Panc1 (cell line): ENCODE measurements at regions not wholly inside any gene's neighbourhood (a gene's known extent, or its start where the extent isn't known, plus 50 kb on each side); places are given as distances from the start of the nearest gene placed in this dataset.

Experiments used
- CTCF ChIP-seq: fragments of 450-650 bp; IDR thresholded peaks from 2 replicates; pipeline ENCODE4 v1.5.1; 2017; ENCODE audit warnings: mild to moderate bottlenecking
- POLR2AphosphoS5 ChIP-seq: IDR thresholded peaks from 2 replicates; pipeline ENCODE4 v1.6.1; 2012; ENCODE audit warnings: mild to moderate bottlenecking, low read depth, low read length, moderate library complexity
- REST ChIP-seq, 2 experiments: IDR thresholded peaks; 2 replicates each; pipeline ENCODE4 v1.6.1; 2011 to 2012; ENCODE audit warnings: low read depth in 2 of 2, control low read depth in 1 of 2, low read length in 1 of 2, mild to moderate bottlenecking in 1 of 2, moderate library complexity in 1 of 2; ENCODE audit not compliant: insufficient read depth in 1 of 2
- SIN3A ChIP-seq: IDR thresholded peaks from 2 replicates; pipeline ENCODE4 v1.6.1; 2012; ENCODE audit warnings: low read depth, mild to moderate bottlenecking, low read length, moderate library complexity, borderline replicate concordance; ENCODE audit not compliant: insufficient read depth

DNA sequence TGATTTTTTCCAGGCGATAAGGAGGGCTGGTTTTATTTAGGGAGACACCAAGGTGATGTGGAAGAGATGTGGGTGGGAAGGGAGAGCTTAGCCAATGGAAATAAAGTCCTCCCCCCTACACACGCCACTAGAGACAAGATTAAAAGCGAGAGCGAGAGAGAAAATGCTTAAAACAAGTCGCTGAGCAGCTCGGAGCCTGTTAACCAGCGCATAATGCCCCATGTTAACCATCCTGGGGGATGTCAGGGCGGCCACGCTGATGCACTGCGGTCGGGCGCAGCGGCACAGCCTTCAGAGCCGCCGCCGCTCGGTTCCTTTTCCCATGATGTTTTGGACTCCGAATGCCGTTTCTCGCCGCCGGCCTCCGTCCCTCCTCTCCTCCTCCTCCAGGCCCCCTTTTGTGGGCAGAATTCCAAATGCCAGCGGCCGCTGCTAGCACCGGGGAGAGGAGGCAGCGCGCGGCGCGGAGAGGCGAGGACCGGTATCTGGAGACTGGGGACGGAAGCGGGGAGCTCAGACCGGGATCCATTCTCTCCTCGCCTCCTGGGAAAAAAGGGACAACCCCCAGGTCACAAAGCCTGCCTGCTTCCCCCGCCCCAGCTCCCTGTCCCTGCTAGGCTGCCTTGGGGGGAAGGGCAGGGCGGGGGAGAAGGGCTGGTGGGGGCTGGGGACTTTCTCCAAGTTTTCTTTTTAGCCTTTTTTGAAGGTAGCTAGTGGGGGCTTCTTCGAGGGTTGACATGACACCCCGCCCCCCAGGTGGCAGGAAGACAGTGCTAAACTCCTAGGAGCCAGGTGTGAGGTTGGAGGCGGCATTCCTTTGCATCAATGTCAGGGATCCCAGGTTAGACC is 98.1 kb upstream of the CCL2 start:
- TF ChIP-seq POLR2AphosphoS5, result no peak
- no peak for TF ChIP-seq SIN3A
- no peak for TF ChIP-seq CTCF
- TF ChIP-seq REST (IDR thresholded peaks at IDR 0.05; ENCODE audit: insufficient read depth in 1 of 2, low read depth in 2 of 2, low read length in 1 of 2), result no peak
